Right lobe of liver (tissue), 6 donors: ENCODE measurements at regions not wholly inside any gene's neighbourhood (a gene's known extent, or its start where the extent isn't known, plus 50 kb on each side); places are given as distances from the start of the nearest gene placed in this dataset.

Experiments
- ATAC-seq, 4 donors: fragments of 200-7000 bp; cut with Tn5 transposase; one replicate each; pipeline ENCODE4 v1.9.1; 2020; ENCODE audit warnings: mild to moderate bottlenecking in 4 of 4, moderate library complexity in 4 of 4
- DNase-seq, 3 donors: peaks; one replicate each; pipeline ENCODE4 v3.0.0-alpha.2; 2020
- H3K27ac ChIP-seq, 3 donors: fragments of 200-600 bp; one replicate each; pipeline ENCODE4 v1.8.0; 2022
- H3K27me3 ChIP-seq, 2 donors: fragments of 200-600 bp; one replicate each; pipeline ENCODE4 v1.8.0; 2022
- H3K36me3 ChIP-seq, 4 donors: fragments of 200-600 bp; sonication (generic) in 1 of 4; one replicate each; pipeline versions ENCODE4 v1.5.1 to v1.8.0; 2017 to 2022; ENCODE audit warnings: control low read depth in 1 of 4
- H3K4me1 ChIP-seq, 4 donors: fragments of 200-600 bp; sonication (generic) in 1 of 4; one replicate each; pipeline versions ENCODE4 v1.5.1 to v1.8.0; 2017 to 2022; ENCODE audit warnings: control low read depth in 1 of 4
- H3K4me3 ChIP-seq, 3 donors: fragments of 200-600 bp; one replicate each; pipeline ENCODE4 v1.8.0; 2022
- H3K9me3 ChIP-seq, 4 donors: fragments of 200-600 bp; sonication (generic) in 1 of 4; one replicate each; pipeline versions ENCODE4 v1.5.1 to v1.8.0; 2017 to 2022; ENCODE audit warnings: control low read depth in 1 of 4
- CTCF ChIP-seq, 4 donors: fragments of 200-600 bp in 3 of 4; fragments of 450-650 bp in 1 of 4; IDR thresholded peaks; one replicate each; pipeline versions ENCODE4 v1.5.1 to v1.8.0; 2016 to 2022; ENCODE audit warnings: antibody characterized with exemption in 4 of 4, mild to moderate bottlenecking in 2 of 4
- POLR2A ChIP-seq: fragments of 450-650 bp; IDR thresholded peaks from one replicate; pipeline ENCODE4 v1.6.1; 2017; ENCODE audit warnings: antibody characterized with exemption, mild to moderate bottlenecking
- WGBS: methylation state at CpG from one replicate; pipeline ENCODE4 v1.1.6; 2018; ENCODE audit warnings: low coverage, low lambda C conversion rate; ENCODE audit not compliant: insufficient coverage; ENCODE audit errors: missing lambda C conversion rate; 5-methylcytosine and 5-hydroxymethylcytosine counted together
- intact Hi-C, 2 donors: fragments of 100-400 bp; cut with DNase I; formaldehyde crosslinking; loops; one replicate each; pipeline versions ENCODE4 v1.11.2 to v1.14.1; 2022
- donor health status: DM: no; HTN: yes; CAD: no.
- donor health status: DM: no; HTN: no; CAD: no.
- donor health status: DM: no; HTN: no; CAD: no.
- donor health status: DM: no; HTN: yes; CAD: no.
- donor health status: DM: no; HTN: yes; CAD: no.

- H3K27ac ChIP-seq, result no peak overlapping the region
- no peaks in the 10 kb centered on the region for H3K9me3 ChIP-seq
- H3K36me3 ChIP-seq, result no peaks in the 10 kb centered on the region
- DNase-seq, result no peak
- no peaks in the 10 kb centered on the region for H3K4me1 ChIP-seq
- TF ChIP-seq POLR2A, result no peak
- no peak for TF ChIP-seq CTCF (IDR thresholded peaks at IDR 0.05)
- H3K27me3 ChIP-seq, result no peaks in the 10 kb centered on the region
- no peak for ATAC-seq
- no peak overlapping the region for H3K4me3 ChIP-seq
- WGBS, result 21% methylated on average over 2 of the region's 2 CpGs
- intact Hi-C loops, result no loop called here
Measured at GRCh38 chr13:42680748-42681147, 100.6 kb upstream of the FAM216B start.

GRCh38 chr13:42681326-42682100, 99.9 kb upstream of the FAM216B start:
- H3K4me1 ChIP-seq, result no peaks in the 10 kb centered on the region
- DNase-seq (no peak), ATAC-seq (no peak)
- H3K4me3 ChIP-seq, result no peak overlapping the region
- no peak overlapping the region for H3K27ac ChIP-seq
- intact Hi-C loops, result no loop called here
- H3K9me3 ChIP-seq, result no peaks in the 10 kb centered on the region
- WGBS, result 81% methylated on average over 4 of the region's 4 CpGs
- TF ChIP-seq CTCF (IDR thresholded peaks at IDR 0.05) (no peak), POLR2A (no peak)
- no peaks in the 10 kb centered on the region for H3K27me3 ChIP-seq
- no peaks in the 10 kb centered on the region for H3K36me3 ChIP-seq

- Histone ChIP-seq H3K9me3 (no peaks in the 10 kb centered on the region), H3K36me3 (no peaks in the 10 kb centered on the region), H3K27ac (no peak overlapping the region), H3K4me3 (no peak overlapping the region), H3K4me1 (no peaks in the 10 kb centered on the region), H3K27me3 (no peaks in the 10 kb centered on the region)
- DNase-seq, result no peak
- intact Hi-C loops, result no loop called here
- TF ChIP-seq CTCF (IDR thresholded peaks at IDR 0.05) (no peak), POLR2A (no peak)
- WGBS, result 41% methylated on average over 2 of the region's 2 CpGs
- ATAC-seq, result no peak
Measured at GRCh38 chr13:42684226-42684625, 97.2 kb upstream of the FAM216B start.

- TF ChIP-seq POLR2A (no peak), CTCF (IDR thresholded peaks at IDR 0.05) (no peak)
- intact Hi-C loops, result no loop called here
- 74% methylated on average over 4 of the region's 4 CpGs for WGBS
Measured at GRCh38 chr13:42685751-42686150, 95.6 kb upstream of the FAM216B start.

GRCh38 chr13:42686165-42686564, 95.2 kb upstream of the FAM216B start:
- Histone ChIP-seq H3K4me1 (no peaks in the 10 kb centered on the region), H3K27ac (no peak overlapping the region), H3K4me3 (no peak overlapping the region), H3K36me3 (no peaks in the 10 kb centered on the region), H3K9me3 (no peaks in the 10 kb centered on the region), H3K27me3 (no peaks in the 10 kb centered on the region)
- no peak for DNase-seq
- intact Hi-C loops, result no loop called here
- ATAC-seq, result no peak
- TF ChIP-seq POLR2A (no peak), CTCF (IDR thresholded peaks at IDR 0.05) (no peak)

More at GRCh38 chr13:42685751-42686150, 95.6 kb upstream of the FAM216B start:
- no peak for DNase-seq
- Histone ChIP-seq H3K27me3 (no peaks in the 10 kb centered on the region), H3K9me3 (no peaks in the 10 kb centered on the region), H3K36me3 (no peaks in the 10 kb centered on the region), H3K27ac (no peak overlapping the region), H3K4me1 (no peaks in the 10 kb centered on the region), H3K4me3 (no peak overlapping the region)
- no peak for ATAC-seq
